Fibroblast of upper back skin (primary cell): ENCODE measurements at regions not wholly inside any gene's neighbourhood (a gene's known extent, or its start where the extent isn't known, plus 50 kb on each side); places are given as distances from the start of the nearest gene placed in this dataset.
A peak's percentile ranks its signal among the peaks of the same experiment; 100 is the strongest.

Experiments
- DNase-seq: peaks from one replicate; pipeline ENCODE4 v3.0.0-alpha.2; 2013

DNA sequence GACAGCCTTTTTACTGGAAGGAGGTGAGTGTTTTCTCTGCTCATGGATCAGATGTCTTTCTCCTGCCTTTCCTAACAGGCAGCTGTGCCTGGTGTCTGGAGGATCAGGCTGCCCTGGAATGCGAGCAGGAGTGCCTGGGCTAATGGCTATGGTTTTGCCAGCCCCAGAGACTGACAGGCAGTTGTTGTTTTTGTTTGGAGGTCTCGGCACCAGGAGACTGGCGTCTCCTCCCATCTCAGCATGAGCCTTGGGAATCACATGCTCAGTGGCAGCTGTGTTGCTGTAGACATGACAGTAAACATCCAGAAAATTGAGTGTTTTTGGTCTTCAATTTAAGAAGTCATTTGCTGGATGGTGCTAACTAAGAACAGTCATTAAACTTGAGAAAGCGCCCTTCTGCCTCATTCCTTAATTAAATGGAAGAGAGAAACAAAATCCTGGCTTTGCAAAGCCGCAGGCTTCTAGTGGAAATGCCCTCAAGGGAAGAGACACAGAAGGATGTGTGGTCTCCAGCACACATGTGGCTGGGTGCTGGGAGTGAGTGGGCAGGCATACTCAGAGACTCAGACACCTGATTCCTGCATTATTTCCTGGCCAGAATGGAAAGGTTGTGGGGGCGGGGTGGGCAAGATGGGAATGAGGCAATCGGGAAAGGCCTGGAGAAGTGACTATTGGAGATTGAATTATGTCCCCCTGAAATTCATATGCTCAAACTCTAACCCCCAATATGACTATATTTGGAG, 97.0 kb upstream of the NMNAT3 start:
- peak; percentile 59 for DNase-seq

DNA sequence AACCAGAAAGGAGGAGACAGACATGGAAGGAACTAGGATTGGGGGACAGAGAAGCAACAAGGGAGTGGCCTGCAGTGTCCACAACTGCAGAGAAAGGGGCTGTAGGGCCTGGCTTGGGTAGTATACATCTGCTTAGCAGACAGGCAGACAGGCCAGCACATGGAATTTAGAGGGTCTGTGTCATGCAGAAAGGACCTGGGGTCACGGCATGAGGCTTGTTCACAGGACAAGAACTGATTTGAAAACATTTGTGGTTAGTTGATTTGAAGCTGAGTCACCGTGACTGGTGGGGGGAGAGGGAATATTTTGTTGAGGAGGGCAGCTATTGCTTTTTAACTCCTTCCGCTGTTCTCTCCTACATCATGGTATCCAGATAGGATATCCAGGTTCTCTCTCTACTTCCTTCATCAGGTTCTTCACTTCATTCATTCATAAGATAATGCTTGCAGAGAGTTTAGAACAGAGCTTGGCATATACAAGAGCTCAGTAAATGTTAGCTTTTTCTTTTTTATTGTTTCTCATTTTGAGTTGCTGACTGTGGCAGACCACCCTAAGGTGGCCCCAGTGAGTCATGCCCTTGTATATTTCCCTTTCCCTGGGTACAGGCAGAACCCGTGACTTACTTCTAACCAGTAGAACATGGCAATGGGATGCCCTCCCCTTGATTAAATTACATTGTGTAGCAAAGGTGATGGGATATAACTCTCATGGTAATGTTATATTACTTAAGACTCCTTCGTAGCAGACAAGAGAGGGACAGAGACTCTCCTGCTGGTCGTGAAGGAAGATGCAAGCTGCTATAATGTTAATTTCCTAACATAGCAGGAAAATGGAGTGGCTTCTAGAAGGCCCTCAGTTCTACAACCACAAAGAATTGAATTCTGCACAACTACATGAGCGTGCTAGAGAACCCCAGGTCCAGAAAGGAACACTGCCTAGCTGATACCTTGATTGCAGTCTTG, 95.0 kb upstream of the NMNAT3 start:
- DNase-seq: peak; percentile 90

DNA sequence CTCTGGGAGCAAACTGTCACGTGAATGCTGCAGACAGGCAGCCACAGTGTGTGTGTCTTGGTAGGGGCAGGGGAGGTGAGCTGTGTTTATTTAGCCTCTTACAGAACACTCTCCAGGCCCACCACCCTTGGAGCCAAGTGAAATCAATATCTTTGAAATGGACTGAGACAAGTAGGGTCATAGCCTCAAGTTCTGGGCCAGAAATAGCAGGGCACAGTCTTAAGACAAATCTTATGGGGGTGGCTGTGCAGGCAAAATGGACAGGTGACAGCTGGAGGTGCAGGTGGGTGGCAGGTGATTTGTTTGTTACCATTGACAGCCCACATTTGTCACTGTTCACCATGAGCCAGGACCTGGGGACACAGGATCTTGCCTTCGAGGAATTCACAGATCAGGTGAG, 93.6 kb upstream of the NMNAT3 start:
- DNase-seq: no peak

DNA sequence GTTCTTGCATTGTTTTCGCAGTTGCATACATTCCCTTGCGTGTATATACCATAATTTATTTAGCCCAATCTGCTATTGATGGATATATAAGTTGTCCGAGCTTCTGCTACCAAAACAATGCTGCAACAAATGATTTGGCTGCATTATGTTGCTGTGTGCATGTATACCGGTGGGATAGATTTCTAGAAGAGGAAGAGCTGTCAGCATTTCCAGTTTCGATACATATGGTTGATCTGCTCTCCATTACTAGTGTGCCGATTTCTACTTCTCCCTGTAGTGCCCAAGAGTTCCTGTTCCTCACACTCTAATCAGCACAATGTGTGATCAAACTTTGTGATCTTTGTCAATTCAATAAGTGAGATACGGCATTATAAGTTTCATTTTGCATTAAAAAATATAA, 92.8 kb upstream of the NMNAT3 start:
- no peak for DNase-seq

DNA sequence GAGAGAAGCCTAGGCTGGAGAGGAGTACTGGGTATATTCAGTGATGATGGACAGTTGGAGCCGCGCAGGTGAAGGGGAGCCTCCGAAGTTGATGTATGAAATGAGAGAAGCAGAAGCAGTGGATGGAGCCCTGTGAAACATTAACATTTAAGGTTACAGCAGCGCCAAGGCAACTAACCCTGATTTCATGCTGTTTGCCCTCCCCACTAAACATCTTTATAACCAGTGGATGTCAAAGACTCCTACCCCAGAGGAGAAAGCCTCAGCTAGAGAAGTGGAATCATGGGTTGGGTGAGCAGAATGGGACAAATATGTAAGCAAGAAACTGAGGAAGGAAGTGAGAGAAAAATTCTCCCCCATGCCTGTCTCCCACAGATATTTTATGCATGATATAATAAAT, 92.0 kb upstream of the NMNAT3 start:
- DNase-seq: no peak

DNA sequence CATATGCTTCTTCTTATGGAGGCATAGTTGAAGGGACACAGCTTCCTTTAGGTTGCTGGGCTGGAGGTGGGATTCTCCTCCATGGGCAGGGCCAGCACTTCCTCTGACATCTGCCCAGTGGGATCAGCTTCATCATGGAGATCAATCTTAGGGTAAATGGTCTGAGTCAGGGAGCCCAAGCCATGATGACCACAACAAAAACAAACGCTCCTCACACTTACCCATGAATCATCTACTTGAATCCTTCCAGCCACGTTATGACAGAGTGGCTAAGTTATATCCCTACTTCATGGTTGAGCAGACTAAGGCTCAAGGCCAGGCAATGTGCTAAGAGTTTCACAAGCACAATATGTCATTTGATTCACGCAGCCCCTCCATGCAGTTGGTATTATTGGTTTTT, 87.2 kb upstream of the NMNAT3 start:
- DNase-seq: peak; percentile 84

DNA sequence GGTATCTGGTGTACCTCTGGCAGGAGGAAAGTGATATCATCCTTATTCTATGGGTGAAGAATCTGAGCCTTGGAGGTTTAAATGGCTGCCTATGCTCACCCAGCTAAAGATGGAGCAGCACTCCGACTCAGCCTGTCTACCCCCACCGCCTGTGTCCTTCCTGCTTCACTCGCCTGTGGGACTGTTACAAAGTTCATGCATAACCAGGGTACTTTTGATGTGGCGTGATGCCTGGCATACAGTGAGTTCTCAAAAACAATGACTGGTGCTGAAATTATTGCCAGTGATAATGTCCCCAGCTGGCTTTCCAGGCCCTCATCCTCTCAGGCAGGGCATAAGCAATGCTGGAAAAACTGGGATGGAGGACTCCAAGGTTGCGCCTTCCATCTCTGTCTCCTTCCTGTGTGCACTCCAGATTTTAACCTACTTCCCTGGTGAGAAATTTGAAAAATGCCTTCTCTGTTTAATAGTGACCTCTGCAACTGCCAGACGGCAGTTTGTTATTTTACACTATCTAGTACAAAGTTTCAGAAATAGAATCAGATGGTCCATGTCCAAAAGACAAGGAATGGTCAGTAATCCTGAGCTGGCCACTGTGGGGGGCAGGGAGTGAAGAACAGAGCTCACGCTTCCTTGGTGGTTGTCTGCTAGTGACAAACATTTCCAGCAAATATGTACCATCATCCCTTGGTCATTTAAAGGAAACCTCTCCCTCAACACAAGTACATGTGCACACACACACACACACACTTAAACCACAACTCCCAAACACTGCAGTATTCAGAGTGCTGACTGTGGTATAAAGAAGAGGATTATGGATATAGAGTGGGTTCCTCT, 86.5 kb upstream of the NMNAT3 start:
- DNase-seq: no peak

DNA sequence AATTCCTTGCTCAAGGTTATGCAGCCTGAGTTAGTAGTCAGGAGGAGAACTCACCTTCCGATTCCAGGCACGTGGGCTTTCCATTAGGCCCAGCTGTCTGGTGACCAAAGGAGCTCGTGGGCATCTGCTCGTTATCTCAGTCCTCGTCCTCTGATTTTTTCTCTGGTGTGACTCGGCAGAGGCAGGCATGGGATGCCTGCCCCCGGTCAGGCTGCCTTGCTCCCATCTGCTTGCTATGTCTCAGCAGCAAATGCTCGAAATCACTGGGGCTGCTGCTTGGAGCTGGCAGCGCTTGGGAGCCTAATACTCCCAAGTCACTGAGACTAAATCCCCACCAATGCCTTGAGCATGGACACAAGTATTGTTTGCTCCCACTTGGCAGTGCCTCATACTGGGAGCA, 84.5 kb upstream of the NMNAT3 start:
- DNase-seq: no peak

DNA sequence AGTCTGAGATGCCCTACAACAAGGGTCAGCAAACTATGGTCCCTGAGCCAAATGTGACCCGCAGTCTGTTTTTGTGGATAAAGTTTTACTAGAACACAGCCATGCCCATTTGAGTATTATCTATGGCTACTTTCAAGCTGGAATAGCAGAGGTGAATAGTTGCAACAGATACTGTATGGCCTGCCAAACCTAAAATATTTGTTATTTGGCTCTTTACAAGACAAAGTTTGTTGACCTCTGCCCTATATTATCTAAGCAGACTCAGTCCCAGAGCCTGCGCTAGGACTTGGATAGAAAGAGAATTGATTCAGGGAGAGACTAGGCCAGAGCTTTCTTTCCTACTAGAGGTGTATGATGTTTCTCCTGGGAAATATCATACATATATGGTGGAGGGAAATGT, 81.7 kb upstream of the NMNAT3 start:
- DNase-seq: no peak

DNA sequence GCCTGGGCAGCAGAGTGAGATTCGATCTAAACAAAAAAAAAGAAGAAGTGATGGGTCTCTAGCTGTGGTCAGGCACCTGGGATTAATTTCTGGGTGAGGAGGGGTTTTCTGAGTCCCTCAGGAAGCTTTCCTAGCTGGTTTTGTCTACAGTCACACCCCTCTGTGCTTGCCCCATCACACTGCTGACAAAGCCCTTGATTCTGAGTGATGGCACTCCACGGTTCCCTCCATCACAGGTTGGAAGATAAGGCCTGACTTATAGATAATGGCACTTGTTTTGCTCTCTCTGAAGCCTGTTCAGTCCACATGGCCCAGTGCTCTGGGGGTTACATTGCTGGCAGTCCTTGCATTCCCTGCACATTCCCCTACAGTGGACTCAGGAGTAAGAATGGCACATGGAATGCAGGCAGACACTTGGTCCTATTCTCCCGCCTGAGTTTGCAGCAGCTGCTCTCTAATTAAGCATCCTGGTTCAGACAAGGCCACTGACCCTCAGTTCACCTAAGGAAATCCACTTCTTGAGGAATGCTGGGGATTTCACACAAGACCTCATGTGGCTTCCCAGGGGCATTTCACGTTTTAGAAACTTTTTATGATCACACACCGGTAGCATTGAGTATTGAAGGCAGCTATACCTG, 81.0 kb upstream of the NMNAT3 start:
- DNase-seq: peak; percentile 70

DNA sequence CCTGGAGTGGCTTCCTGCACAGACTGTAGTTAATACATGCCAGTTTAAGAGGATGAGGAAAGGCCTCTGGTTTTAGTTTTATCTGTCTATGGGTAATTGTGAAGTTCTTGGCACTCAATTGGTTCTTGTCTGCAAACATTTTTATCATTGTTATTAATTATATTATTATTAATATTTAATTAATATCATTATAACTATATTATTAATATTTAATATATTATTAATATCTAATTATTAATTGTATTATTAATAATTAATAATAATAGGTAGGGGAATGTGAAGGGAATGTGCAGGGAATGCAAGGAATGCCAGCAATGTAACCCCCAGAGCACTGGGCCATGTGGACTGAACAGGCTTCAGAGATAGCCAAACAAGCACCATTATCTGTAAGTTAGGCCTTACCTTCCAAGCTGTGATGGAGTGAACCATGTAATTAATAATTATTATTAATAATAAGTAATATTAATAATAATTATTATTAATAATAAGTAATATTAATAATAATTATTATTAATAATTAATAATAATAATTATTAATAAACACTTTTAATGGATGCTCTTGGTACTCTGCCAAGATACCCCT, 79.8 kb upstream of the NMNAT3 start:
- DNase-seq: no peak

DNA sequence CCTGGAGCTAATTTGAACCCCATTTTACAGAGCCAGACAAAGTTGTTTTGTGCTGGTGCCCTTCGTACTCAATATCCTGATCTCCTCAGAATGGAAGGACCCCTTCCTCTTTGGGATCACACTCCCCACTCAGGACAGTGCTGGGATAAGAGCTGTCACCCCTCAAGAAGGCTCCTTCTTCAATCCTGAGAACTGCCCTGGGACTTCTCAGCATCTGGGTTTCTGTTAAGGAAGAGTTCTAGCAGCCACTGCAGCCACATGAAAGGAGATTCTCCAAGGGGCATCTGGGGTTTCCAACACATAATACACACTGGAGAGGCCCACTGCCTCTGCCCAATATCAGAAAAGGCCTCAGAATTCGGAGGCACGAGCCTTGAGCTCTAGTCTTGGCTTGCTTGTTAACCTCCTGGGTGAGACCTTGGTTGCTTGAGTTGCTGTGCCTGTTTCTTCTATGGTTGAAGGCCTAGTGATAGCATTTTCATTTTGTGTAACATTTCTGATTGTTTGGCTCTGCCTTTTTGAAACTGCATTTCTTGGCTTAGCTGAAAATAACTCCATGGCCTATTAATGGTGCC, 78.8 kb upstream of the NMNAT3 start:
- DNase-seq: no peak

DNA sequence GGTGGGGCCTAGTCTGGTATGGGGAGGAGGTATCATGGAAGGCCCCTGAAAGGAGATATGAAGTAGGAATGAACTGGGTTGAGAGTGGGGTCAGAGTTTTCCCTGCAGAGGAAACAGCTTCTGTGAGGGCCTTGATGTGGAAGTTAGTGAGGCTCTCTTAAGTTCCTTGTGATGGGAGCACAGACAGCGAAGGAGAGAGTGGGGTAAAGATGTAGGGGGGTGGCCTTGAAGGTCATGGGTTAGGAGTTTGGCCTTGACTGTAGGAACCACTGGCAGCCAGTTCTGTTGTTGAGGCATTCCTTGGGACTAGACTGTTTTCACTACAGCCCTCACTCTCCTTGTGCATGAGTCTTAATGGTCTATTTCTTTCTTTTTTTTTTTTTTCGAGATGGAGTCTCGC, 77.8 kb upstream of the NMNAT3 start:
- DNase-seq: no peak

DNA sequence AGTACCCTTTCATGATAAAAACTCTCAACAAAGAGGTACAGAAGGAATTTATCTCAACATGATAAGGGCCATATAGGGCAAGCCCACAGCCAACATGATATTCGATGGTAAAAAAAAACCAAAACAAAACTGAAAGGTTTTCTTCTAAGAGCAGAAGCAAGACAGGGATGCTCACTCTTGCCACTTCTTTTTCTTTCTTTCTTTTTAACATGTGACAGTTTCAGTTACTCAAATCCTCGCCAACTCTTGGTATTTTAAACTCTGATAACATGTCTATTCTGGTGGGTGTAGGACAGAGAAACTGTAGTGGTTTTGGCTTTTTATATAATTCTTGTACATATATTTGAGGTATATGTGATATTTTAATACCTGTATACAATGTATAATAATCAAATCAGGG, 74.0 kb upstream of the NMNAT3 start:
- no peak for DNase-seq

DNA sequence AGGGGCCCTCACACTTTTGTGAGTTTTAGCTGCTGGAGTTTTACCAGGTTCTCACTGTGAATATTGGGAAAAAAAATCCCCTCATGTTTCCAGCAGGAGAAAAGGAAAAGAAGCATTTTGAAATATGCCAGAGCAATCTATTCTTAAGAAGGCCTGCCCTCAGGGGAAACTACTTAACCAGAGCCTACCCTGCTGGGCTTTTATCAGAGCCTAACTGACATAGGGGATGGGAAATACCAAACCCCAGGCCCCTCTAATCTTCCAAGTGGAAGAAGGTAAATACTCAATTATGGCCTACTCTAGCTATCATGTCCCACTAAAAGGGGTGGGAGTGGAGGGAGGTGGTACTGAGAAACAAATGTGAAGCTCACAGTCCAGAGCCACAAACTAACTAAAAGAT, 68.7 kb upstream of the NMNAT3 start:
- no peak for DNase-seq

DNA sequence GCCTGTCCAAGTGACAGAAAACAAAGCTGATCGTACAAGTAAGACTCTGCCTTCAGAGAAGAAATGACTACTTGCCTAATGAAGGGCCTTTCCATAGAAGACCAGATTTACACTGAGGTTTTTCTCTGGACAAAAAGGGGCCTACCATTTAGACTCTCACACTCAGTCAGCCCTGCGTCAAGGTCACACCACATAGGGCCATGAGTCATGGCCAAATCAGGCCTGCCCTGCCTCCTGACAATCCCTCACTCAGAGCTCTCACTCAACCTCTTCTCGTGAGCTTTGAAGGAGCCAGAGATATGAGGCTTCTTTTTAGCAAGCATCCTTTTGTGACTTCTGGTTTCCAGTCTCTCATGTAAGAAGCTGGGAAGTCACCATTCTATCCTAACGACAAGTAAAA, 68.1 kb upstream of the NMNAT3 start:
- peak; percentile 32 for DNase-seq

DNA sequence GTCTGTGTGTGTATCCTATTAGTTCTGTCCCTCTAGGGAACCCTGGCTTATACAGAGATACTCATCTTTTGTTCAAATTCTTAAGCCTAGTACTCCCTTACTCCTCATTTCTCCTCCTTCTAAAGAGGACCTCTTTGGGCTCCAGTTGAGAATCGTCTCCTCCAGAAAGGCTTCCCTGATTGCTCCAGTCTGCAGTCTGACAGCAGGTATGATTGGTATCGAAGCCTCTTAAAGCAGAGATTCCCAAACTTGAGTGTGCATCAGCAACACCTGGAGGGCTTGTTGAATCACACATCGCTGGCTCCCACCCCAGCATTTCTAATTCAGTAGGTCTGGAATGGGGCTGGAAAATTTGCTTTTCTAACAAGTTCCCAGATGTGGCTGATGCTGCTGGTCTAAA, 60.9 kb upstream of the NMNAT3 start:
- no peak for DNase-seq

DNA sequence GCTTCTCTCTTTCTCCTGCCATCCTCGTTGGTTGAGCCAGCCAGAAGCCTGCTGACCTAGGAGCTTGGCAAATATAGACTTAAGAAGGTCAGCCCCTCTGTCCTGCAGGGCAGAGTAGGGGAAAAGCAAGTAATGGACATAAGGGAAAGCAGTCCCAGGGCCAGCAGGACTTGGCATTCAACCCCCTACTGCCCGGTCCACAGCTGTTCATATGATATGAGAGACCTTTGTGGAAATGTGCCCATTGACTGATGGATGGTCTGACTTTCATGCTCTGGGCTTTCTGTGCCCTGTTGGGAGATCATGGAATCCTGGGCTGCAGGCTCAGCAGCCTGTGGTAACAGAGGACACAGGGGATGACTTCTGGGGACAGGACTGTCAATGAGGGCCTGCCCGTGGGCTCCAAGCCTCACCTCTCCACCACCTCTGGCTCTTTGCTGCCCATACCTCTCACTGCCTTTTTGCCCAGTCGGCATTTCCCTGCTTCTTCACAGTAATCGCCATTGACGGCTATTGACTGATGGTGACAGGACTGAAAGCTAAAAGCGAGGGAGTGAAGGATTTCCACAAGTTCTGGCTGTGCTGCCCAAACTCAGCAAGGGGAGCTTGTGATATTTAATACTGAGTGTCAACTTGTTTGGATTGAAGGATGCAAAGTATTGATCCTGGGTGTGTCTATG, 60.0 kb upstream of the NMNAT3 start:
- DNase-seq: no peak

DNA sequence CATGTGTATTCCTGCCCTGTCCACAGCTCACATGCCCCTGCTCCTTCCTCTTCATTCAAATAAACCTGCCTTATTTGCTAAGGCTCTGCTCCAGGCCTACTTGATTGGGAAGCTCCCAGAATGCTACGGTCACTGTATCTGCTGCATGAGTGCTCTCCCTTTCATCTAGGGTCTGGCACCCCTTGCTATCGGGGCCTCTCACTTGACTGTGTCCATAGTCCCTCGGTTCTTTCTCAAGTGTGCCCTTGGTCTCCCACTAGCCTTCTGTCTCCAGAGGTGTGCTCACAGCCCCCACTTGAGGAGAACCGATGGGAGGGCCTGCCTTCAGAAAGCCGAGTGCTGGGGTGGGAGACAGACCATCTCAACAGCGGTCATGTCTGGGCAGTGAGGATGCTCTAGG, 57.4 kb upstream of the NMNAT3 start:
- no peak for DNase-seq

DNA sequence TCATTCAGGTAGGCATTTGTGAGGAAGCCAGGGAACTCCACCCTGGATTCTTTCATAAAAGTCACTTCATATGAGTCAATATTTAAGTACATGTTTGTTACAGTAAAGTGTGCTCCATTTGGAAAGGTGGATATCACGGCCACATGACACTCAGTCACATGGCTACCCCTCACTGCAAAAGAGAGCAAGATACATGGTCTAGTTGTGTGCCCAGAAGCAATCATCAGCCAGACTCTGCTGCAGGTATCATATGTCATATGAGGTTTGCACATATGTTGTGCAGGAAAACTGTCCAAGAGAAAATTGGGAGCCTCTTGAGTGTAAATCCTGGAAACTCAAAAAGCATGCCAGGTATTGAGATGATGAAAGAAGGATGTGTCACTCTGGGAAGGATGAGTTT, 55.0 kb upstream of the NMNAT3 start:
- DNase-seq: no peak

DNA sequence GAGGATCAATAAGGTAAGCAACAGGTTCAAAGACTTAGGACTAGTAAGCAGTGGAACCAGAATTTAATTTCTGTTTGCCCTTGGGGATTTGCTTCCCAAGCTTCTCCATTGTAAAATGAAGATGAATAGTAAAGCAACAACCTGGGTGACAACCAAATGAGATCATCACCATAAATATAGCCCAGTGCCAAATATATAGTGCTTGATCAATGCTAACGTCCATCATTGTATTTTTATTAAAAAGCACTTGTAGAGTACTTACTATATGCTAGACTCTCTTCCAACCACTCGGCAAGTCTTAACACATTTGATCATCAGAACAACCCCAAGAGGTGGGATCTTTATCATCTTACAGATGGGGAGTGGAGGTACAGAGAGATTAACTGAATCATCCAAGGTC, 51.5 kb upstream of the NMNAT3 start:
- no peak for DNase-seq

DNA sequence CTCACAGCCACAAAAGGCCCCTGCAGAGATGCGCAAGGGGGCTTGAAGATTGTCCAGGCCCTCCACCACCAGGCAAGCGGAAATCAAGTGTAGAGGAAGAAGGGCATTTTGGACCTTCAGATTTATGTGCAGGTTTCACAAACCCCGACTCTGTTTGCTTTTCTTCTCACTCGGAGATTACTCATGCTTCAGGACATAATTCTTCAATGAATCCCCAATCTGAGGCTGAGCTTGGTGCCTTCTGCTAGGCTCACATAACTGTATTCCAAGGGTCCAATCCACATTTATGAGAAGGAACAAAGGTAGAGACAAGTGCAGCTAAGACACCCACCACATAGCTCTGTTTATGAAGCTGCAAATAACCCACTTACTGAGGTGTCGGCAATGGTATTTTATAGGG, 50.6 kb upstream of the NMNAT3 start:
- DNase-seq: no peak
